HG02763 (cell line): ENCODE measurements at regions not wholly inside any gene's neighbourhood (a gene's known extent, or its start where the extent isn't known, plus 50 kb on each side); places are given as distances from the start of the nearest gene placed in this dataset.

Experiments used
- ATAC-seq: cut with Tn5 transposase; IDR thresholded peaks from one replicate; pipeline ENCODE4 v1.9.1; 2021; ENCODE audit warnings: mild to moderate bottlenecking, moderate library complexity; ENCODE audit not compliant: unreplicated experiment

DNA sequence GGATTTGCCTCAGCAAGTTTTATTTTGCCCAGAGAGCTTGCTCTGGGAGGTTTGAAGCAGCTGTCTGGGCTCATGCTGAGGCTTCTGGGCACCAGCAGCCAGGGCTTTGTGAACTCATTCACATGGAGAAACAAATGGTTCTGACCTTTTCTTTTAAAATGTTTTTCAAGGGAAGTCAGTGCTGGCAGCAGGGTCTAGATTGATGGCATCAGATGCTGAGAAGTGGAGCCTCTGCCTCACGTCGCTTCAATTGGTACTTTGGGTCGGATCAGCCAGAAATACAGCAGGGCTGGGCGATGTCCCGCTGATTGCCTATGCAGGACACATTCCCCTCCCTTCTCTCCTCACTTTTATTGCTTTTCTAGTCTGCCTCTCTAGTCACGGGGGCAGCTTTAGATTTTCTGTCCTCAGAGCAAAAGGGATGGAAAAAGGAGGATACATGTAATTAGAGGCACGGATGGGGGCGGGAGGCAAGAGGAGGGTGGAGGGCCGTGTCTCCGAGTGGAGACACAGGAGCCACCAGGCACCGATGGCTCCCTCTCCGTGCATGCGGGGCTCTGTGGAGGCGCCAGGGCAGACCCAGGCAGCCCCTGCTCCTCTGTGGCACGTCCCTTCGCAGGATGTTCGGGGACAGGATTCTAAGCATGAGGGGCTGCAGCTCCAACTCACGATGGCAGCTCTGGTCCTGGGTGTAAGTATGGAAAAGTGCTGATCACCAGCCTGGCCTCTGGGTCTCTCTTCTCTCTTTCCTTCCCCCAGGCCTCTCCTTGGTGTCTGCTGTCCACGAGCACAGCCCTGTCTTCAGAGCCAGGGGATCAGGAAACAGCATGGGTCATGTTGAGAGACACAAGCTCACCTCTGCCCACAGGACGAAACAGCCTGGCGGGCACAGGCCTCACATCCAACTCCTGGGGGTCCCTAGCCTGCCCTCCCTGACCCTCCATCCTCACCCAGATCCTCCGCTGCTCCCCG lies 116.1 kb downstream of the FAM43A start:
- no peak for ATAC-seq

DNA sequence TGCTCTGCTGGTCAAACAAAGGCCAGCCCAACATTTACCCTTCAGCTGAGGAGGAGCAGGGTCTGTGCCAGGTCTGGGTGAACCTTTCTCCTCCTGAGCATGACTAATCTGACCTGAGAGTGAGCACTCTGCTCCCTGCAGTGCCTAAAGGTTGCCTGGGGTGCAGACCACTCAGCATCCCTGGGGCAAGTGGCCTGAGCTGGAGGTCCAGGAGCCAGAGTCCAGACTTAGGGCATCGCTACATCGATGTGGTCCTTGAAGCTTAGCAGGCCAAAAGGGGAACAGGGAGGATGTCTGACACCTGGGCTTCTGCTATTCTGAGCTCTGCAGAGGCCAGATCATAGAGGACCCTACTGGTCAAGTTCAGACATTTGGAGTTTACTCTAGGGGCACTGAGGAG lies 119.1 kb downstream of the FAM43A start:
- ATAC-seq: no peak

DNA sequence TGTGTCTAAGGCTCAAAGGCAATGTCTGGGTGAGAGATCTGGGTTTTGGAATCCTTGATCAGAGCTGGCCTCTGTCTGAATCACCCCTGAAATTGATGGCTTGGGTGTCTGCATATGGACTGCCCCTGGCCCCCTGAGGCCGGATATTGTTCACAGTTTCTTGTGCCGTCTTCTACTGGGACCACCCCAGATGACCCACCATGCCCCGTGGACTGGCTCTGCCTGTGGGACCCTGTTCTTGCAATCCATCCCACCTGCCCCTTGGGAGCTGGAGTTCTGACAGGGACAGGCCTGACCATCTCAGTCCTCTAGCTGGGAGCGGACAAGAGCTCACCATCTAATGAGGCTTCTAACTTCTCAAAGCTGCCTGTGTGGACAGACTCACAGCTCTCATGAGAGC lies 119.9 kb downstream of the FAM43A start:
- ATAC-seq: no peak

DNA sequence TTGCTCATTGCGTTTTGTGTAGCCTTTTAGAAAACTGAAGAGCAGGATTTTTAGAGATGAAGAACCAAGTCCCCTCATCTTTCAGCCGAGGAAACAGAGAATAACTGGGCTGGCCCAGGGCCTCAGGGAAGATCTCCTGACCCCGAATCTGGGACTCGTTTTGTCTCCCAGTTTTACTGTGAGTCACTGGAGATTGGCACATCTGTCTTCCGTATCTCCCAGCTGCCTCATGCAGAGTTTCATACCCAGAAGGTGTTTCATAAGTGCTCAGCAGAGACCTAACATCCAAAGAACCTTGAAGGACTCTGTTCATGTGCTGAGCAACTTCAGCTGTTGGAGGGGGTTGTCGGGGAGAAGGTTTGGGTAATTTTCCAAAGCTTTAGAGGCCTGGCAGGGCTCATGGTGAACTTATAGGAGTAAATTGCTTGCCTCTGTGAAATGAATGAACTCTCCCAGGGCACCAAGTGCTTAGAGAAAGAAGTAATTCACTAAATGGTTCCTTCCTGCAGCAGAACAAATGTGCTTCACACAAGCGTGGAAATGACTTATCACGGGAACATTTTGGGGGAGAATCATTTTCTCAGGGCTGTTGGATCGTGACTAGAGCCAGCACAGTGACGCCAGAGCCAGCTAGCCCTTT lies 121.4 kb downstream of the FAM43A start:
- no peak for ATAC-seq

DNA sequence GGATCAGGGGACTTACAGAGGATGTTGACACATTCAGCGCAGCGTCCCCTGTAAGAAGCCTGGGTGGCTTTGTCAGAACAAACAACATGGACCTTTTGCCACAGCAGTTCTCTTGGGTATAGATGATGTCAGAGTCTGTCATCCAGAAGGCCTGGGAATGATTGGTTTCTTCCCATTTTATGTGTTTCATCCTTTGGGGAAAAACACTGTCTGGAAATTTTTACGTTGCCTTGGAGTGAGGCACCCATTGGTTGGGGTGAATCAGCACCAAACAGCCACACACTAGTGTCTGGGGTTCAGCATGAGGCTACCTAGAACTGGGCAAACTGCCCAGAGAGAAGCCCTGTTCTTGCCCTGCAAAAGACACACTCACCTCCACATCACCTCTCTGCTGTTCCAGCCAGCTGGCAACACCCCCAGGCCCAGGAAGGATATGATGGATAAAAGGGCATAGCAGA lies 123.0 kb downstream of the FAM43A start:
- ATAC-seq: no peak

DNA sequence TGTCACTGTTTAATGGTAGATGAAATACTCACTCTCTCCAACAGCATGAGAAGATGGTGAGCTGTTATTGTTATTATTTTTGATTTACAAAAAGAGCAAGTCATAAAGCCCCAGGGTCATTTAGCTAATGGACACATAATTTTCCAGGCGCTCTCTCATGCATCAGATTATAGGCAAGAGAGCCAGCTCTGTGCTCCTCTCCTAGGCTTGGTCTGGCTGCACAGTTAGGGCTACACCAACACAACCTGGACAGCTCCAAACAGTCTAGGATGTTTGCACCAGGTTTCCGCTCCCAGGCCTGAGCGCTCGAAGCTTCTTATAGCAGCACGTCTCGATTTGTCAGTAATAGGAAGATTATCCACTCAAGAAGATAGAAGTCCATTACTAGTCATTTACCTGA lies 123.7 kb downstream of the FAM43A start:
- no peak for ATAC-seq

DNA sequence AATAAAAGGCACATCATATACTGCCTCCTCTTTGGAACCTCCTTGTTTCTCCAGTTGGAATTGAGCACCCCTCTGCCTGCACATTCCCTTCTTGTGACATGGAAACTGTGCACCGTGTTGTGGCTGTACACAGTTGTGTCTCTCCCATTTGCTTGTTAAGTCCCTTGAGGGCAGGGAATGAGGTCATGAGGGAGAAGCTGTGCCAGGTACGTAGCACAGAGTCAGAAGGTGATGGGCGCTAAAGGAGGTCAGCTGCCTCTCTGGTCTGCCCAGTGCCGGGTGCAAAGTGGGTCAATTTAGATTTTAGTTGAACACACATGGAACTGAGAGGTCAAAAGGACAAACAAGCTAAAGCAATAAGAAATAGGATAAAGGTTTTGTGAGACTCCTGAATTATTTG lies 124.4 kb downstream of the FAM43A start:
- ATAC-seq: no peak

DNA sequence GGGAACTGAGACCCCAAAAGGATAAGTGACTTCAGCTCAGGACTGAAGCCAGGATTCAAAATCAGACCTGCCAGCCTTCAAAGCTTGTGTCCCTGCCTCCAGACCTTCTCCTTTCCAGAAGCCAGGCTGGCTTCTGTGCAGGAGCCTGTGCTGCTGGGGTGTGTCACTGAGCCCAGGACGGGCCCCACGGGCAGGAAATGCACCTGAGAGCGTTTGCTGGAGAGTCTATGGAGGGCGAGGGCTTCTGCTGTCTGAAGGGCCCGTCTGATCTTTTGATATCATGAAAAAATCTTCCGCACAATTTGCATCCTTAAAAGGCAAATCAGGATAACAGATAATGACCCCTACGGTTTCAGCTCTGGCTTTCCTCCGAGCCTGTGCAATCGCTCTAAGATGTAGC lies 125.4 kb downstream of the FAM43A start:
- no peak for ATAC-seq

DNA sequence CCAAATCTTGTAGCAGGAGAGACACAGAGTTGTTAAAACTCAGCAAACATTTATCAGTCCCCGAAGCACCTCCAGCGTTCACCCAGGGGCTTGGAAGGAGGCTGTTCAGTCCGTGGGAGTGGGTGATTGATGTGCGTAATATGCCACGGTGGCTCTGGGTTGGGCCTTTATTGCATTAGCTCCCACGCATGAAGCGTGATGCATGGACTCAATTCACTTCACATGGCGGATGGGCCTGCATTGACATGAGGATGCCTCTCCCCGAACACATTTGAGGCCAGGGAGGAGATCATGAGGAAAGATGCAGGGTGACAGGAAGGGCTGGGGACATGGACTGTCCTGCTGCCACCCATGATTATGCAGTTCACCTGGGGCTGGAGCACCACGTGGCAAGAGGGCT lies 126.5 kb downstream of the FAM43A start:
- ATAC-seq: no peak

DNA sequence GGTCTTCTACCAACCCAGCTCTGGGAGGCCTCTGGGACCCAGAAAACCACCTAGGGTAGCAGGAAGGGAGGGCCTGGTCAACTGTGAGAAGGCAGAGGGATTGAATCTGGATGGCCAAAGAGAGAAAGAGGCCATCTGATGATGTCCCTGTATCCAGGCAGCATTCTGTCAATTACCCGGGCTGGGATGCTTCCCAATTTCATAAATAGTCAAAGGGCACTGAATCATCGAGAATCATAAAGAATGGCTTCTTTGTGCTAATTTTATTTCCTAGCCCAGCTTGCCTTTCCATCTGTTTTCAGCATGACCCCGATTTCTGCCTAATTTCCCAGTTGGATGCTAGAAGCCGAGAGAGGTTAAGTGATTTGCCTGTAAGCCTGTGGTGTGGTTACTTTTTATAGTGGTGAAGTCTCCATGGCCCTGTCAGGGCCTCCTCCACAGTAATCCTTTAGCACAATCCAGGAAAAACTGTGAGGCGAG lies 129.2 kb downstream of the FAM43A start:
- ATAC-seq: no peak

DNA sequence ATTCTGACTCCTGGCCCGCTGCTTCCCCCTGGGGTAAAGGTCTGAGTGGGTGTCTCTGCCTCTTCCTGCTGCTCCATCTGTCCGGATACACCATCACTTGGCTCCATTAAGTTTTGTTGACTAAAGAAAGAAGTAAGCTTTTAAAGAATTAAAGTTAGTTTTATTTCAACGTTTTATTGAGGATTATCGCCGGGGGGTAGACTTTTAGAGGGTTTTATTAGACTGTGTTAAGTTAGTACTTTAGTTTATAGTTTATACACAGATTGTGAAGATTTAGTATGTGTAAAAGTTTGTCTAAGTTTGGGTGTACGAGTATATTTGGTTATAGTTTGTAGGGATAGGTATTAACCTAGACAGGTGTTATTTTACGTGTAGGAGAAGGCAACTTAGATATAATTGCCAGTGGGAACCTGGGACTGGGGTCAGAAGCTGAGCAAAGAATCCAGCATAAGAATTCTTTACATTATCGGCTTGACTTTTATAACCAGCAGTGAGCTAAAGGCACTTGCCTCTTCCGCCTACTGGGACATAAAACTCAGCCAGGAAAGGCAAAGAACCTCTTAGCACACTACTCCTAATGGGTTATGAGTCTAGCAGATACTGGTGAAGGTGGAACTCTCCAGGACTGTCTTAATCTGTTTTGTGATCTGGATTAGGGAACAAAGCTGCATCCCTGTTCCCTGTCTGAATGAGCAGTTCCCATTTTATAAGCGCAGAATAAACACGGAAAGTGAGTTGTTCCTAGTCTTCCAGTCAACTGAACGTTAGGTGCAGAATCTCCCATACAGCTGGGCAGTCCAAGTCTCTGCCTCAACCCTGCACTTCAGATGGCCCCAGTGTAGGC lies 131.3 kb downstream of the FAM43A start:
- no peak for ATAC-seq

DNA sequence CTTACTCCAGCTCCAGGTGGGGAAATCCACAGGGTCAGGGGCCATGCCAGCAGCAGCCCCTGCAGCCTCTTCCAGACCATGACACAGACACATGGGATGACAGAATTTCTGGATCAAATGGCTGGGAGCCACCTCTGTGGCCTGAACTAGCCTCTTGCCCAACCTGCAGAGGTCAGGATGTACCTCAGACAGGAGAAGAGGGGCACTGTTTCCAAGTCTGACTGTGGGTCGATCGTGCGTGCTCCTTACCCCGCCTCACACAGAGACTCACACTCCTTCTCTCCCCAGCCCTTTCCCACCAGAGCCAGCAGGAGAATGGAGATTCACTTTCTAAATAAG lies 131.9 kb downstream of the FAM43A start:
- ATAC-seq: no peak

DNA sequence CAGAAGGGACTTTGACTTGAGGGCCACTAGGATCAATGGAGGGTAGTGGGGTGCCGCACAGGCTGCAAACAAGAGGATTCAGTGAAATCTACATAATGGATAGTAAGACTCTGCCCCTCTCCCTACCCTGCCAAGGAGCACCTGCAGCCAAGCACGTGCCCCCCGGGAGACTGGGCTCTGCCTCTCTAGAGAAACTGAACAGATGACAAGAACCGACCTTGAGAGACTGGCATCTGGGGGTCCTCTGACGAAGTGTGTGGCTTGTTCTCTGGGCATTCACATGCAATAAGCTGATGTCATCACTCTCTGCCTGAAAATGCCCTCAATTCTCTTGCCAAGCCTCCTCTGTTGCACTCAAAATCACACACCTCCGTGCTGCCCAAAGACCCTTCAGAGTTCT lies 132.3 kb downstream of the FAM43A start:
- no peak for ATAC-seq

DNA sequence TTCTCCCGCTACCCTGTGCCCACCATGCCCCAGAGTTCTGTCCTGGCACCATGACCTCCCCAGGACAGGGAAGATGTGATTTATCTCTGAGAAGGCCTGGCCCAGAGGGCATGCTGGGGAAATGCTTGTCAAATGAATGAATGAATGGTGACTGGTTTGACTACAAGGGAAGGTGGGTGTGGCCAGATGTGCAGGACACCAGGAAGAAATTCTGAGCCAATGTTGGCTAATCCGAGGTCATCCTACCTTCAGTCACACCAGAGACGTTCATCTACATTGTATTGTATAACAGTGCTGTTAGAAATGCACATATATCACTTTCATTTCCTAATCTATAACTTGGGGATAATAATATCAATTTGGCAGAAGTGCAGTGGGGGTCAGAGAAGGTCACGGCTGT lies 138.4 kb downstream of the FAM43A start:
- ATAC-seq: no peak

DNA sequence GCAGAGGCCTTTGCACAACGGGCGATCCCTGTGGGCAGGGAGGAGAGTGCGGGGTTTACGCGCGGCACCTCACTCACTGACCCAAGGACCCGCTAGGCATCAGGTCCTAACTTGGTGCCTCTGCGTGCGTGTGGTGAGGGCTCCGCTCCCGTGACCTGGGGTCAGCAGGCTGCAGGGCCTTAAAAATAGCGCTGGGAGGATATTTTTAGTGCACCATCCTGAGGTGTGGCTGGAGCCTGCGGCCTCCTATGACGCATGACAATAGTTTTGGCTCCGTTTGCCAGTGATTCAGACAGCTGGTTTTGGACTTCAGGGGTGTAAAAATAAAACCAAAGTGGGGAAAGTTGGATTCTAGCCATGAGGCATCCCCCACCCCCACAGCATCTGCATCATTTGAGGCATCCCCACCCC lies 139.0 kb downstream of the FAM43A start:
- no peak for ATAC-seq

DNA sequence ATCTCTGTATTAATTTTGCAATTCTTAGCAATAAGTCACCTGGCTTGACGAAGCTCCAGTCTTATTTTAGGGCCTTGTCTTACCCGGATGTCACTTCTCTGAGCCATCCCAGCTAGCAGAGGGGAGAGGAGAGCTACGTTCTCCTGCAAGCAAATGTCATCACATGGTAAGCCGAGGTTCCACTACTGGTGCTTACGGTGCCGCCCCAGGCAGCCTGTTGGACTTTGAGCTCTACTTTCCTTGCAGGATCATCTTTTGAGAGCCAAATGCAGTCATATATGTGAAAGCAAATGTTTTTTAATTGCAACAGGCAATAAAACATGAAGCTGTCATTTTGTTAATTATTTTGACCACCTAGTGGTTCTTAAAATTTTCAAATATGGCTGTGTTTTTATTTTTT lies 140.9 kb downstream of the FAM43A start:
- no peak for ATAC-seq

DNA sequence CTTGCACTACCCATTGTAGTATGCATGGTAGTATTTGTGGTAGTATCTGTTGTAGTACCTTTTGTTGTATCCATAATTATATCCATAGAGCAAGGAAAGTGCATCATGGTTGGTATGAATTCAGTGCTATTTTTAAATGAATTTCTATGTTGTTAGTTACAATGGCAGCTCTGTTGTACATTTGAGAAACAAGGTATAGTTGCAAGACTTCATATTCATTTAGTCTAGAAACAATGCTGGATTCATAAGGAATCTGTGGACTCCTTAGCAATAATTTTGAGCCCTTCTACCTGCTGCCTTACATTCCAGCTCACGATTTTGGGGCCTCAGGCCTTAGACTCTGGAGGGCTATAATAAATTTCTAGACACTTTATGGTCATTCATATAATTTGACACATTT lies 141.8 kb downstream of the FAM43A start:
- no peak for ATAC-seq

DNA sequence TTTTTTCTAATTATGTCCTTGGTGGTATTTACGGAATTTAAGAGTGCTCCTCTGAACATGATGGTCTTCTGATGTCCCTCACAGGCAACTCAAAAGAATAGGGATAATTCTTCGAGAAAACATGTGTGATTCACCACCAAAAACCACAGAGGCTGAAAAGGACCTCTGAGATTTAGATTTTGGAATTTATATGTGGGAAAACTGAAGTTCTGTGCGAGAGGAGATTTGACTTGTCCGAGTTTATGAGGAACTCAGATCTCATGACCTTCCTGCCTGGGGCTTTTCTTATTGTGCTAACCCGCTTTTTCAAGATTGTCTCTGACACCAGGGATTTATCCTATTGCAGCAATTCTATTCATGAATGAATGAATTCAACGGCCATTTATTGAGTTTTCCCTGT lies 142.4 kb downstream of the FAM43A start:
- no peak for ATAC-seq

DNA sequence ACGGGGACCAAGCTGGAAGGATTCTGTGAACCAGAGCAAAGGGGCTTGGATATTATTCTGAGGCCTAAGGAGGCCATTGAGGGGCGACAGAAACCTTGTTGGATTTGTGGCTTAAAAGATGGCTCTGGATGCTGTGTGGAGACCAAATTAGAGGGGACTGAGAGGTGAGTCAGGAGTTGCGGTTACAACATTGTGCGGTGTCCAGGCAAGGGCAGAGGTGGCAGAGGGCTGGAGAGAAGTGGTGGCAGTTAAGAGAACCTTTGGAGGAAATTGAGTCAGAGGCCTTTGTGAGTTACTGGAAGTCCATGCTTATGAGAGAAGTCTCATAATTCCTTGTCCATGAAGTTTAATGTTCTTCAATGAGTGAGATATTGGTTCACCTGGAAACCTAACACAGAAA lies 143.2 kb downstream of the FAM43A start:
- ATAC-seq: no peak

DNA sequence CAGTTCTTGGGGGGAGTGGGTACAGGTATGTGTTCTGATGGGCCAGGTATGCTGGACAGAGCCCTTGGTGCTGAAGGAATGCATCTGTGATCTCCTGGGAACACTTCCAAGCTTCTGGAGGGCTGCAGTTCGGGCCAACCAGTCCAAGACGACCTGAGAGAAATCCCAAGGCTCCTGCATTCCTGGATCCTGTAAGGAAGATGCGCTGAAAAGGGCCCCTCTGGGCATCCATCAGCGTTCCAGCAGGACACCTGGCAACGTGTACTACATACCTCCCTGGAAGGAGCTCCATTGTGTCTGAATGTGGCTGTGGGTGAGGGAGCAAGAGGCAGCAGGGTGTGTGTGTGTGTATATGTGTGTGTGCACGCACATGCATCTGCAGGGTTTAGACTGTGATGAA lies 144.7 kb downstream of the FAM43A start:
- no peak for ATAC-seq

DNA sequence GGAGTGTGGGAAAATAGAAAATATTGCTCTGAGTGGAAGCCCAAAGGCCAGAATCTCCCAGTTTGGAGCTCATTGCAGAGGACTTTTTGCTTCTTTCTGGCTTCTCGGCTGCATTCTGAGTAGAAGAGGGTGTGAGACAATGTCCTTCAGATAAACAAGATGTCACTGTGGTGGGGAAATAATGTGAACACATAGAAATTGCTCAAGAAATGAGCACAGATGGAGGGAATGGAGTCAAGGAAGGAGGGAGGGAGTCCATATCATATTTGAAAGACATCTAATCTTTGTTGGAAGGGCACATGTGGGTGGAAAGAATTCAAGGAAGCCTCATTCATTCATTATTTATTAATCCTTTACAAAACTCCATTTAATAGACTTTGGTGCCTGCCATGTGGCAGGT lies 145.3 kb downstream of the FAM43A start:
- ATAC-seq: no peak
